ENCODE measurements at regions not wholly inside any gene's neighbourhood (a gene's known extent, or its start where the extent isn't known, plus 50 kb on each side); places are given as distances from the start of the nearest gene placed in this dataset.

- no peak overlapping the region for H3K27ac ChIP-seq (ENCODE audit: low read depth, low read length)
- no peak overlapping the region for H3K14ac ChIP-seq (ENCODE audit: insufficient read length)
- FAIRE-seq (no peak), DNase-seq (ENCODE audit: low read depth in 1 of 2, low spot score in 2 of 2) (peak in 1 of 2 experiments; percentile 9)
- no peak overlapping the region for H4K91ac ChIP-seq (replicated peaks; ENCODE audit: insufficient read length, low read length)
- H3K9ac ChIP-seq (replicated peaks in 1 of 4; ENCODE audit: extremely low read depth in 1 of 4, low read depth in 3 of 4, low read length in 3 of 4) = no peak overlapping the region
- no peaks in the 10 kb centered on the region for H3K27me3 ChIP-seq (replicated peaks in 1 of 4; ENCODE audit: control insufficient read depth in 3 of 4, extremely low read depth in 1 of 4, insufficient read depth in 3 of 4, low read length in 3 of 4)
- H2AK5ac ChIP-seq (ENCODE audit: low read depth, low read length) = no peak overlapping the region
- no peaks in the 10 kb centered on the region for H3K79me1 ChIP-seq (ENCODE audit: low read depth, low read length)
- no peak overlapping the region for H2BK12ac ChIP-seq (ENCODE audit: low read depth, low read length)
- no peaks in the 10 kb centered on the region for H4K20me1 ChIP-seq (replicated peaks in 1 of 2; ENCODE audit: control insufficient read depth in 1 of 2, insufficient read depth in 2 of 2, low read length in 2 of 2)
- no peaks in the 10 kb centered on the region; the same call in 1 of the 2 replicates for H3K23me2 ChIP-seq (ENCODE audit: low read depth, low read length)
- ChIA-PET POLR2A (ENCODE audit: partially characterized antibody) (no interaction called here), CTCF (ENCODE audit: partially characterized antibody) (no interaction called here)
- no peak overlapping the region for H2BK20ac ChIP-seq (ENCODE audit: low read length)
- H3K18ac ChIP-seq (ENCODE audit: extremely low read depth, low read length) = no peak overlapping the region
- 62% methylated on average over 4 of the region's 4 CpGs; no CpG with 5 or more reads in 1 of the 2 experiments for WGBS, 2 experiments (ENCODE audit: extremely low coverage in 1 of 2, insufficient coverage in 1 of 2, insufficient read length in 1 of 2, insufficient replicate concordance in 2 of 2, low coverage in 1 of 2, low lambda C conversion rate in 2 of 2, missing lambda C conversion rate in 1 of 2)
- no peak overlapping the region for H2BK15ac ChIP-seq (ENCODE audit: low read length)
- no peak overlapping the region for H4K8ac ChIP-seq (ENCODE audit: extremely low read depth, insufficient read depth, low read length)
- no peak overlapping the region for H2BK120ac ChIP-seq (replicated peaks; ENCODE audit: low read depth, low read length)
- H3K4me2 ChIP-seq (ENCODE audit: insufficient read depth in 1 of 2, low read depth in 2 of 2, low read length in 2 of 2) = no peak overlapping the region
- H3K36me3 ChIP-seq (ENCODE audit: control insufficient read depth in 2 of 4, insufficient read depth in 4 of 4, low read length in 3 of 4) = no peaks in the 10 kb centered on the region; a peak in 1 of 8 replicates
- no peak overlapping the region for H2AFZ ChIP-seq (ENCODE audit: low read length)
- no peak overlapping the region for H3K4ac ChIP-seq (replicated peaks; ENCODE audit: insufficient read length, low read depth, low read length)
- no peaks in the 10 kb centered on the region for H3K79me2 ChIP-seq (ENCODE audit: control insufficient read depth in 1 of 2, insufficient read depth in 2 of 2, low read length in 2 of 2)
- H4K5ac ChIP-seq (ENCODE audit: insufficient read length, low read depth, low read length) = no peak overlapping the region
- H2BK5ac ChIP-seq (ENCODE audit: low read depth, low read length) = no peak overlapping the region
- H3K4me1 ChIP-seq (replicated peaks in 1 of 4; ENCODE audit: control insufficient read depth in 3 of 4, insufficient read depth in 4 of 4, low read length in 3 of 4) = no peaks in the 10 kb centered on the region
- TF ChIP-seq, protein P1, sequence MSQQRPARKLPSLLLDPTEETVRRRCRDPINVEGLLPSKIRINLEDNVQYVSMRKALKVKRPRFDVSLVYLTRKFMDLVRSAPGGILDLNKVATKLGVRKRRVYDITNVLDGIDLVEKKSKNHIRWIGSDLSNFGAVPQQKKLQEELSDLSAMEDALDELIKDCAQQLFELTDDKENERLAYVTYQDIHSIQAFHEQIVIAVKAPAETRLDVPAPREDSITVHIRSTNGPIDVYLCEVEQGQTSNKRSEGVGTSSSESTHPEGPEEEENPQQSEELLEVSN (IDR thresholded peaks at IDR 0.05) = no peak
- TF ChIP-seq TEAD4 (IDR thresholded peaks at IDR 0.05; ENCODE audit: low read depth, low read length) = peak; percentile 9; the same call in 1 of the 2 replicates
- H3K4me3 ChIP-seq (ENCODE audit: extremely low read depth in 1 of 4, insufficient read depth in 2 of 4, low read depth in 3 of 4, low read length in 4 of 4) = no peak overlapping the region
- H3K56ac ChIP-seq (replicated peaks; ENCODE audit: insufficient read length, low read depth, low read length) = no peak overlapping the region
- peaks cover 25% of the 10 kb centered on the region in 2 experiments for H3K9me3 ChIP-seq (ENCODE audit: insufficient read depth in 2 of 2, low read depth in 1 of 2, low read length in 1 of 2)
- no peak overlapping the region for H3K23ac ChIP-seq (ENCODE audit: insufficient read length)
These were observed 401.5 kb upstream of the SASH1 start for GRCh38 chr6:147941143-147941542.

Data from H1 (cell line).